ENCODE measurements at regions not wholly inside any gene's neighbourhood (a gene's known extent, or its start where the extent isn't known, plus 50 kb on each side); places are given as distances from the start of the nearest gene placed in this dataset.

DNA sequence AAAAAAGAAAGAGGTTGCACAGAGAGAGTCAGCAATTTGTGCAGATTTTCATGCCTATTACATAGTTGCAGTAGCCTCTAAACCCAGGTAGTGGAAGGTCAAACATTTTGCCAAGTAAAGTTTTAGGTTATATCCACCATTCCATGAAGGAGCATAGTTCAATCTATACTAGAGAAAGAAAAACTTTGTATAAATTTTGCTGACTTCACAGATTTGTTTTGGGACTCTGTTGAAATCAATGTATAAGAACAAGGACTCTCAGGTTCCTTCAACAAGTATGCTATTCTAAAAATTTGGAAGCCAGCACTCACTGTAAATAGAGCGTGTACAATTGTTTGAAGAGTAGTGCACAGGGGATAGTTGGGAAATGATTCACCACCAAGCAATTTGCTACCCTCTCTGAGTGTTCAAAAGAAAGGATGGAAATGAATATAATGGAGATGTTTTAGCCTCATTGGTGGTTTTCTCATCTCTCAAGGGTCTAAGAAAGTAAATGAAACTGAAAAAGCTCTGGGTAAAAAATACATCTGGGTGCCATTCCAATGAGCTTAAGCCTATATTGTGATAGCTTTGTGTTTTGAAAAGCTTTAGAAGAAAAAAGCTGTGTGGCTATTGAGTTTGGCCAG is 508.4 kb upstream of the LUZP2 start:
- H3K4me3 ChIP-seq (ENCODE audit: low read depth, low read length), result no peak overlapping the region
- no peak for DNase-seq (ENCODE audit: low read depth)
- TF ChIP-seq, protein P1, sequence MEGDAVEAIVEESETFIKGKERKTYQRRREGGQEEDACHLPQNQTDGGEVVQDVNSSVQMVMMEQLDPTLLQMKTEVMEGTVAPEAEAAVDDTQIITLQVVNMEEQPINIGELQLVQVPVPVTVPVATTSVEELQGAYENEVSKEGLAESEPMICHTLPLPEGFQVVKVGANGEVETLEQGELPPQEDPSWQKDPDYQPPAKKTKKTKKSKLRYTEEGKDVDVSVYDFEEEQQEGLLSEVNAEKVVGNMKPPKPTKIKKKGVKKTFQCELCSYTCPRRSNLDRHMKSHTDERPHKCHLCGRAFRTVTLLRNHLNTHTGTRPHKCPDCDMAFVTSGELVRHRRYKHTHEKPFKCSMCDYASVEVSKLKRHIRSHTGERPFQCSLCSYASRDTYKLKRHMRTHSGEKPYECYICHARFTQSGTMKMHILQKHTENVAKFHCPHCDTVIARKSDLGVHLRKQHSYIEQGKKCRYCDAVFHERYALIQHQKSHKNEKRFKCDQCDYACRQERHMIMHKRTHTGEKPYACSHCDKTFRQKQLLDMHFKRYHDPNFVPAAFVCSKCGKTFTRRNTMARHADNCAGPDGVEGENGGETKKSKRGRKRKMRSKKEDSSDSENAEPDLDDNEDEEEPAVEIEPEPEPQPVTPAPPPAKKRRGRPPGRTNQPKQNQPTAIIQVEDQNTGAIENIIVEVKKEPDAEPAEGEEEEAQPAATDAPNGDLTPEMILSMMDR (IDR thresholded peaks at IDR 0.05; ENCODE audit: insufficient read depth, low read depth, low read length, missing control alignments), result no peak

- no peak for DNase-seq (ENCODE audit: low read depth)
- TF ChIP-seq, protein P1 (IDR thresholded peaks at IDR 0.05; ENCODE audit: insufficient read depth, low read depth, low read length, missing control alignments), result no peak
Observed at GRCh38 chr11:23990346-23991164, 506.3 kb upstream of the LUZP2 start.

GRCh38 chr11:23991165-23991539 is 505.7 kb upstream of the LUZP2 start:
- no peak overlapping the region for H3K4me3 ChIP-seq (ENCODE audit: low read depth, low read length)
- TF ChIP-seq, protein P1 (IDR thresholded peaks at IDR 0.05; ENCODE audit: insufficient read depth, low read depth, low read length, missing control alignments), result no peak
- no peak for DNase-seq (ENCODE audit: low read depth)

More at GRCh38 chr11:23990346-23991164, 506.3 kb upstream of the LUZP2 start:
- no peak overlapping the region for H3K4me3 ChIP-seq (ENCODE audit: low read depth, low read length)

GRCh38 chr11:23995891-23996290 is 501.0 kb upstream of the LUZP2 start:
- H3K4me3 ChIP-seq (ENCODE audit: low read depth, low read length), result no peak overlapping the region
- TF ChIP-seq, protein P1 (IDR thresholded peaks at IDR 0.05; ENCODE audit: insufficient read depth, low read depth, low read length, missing control alignments), result no peak
- no peak for DNase-seq (ENCODE audit: low read depth)

DNA sequence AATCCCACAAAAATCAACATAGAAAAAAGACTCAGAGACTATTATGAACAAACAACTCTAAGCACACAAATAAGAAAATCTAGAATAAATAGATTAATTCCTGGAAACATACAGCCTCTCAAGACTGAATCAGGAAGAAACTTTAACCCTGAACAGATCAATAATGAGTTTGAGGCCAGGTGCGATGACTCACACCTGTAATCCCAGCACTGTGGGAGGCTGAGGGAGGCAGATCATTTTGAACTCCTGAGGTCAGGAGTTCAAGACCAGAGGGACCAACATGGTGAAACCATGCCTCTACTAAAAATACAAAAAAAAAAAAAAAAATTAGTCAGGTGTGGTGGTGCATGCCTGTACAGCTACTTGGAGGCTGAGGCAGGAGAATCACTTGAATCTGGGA is 499.5 kb upstream of the LUZP2 start:
- TF ChIP-seq, protein P1 (IDR thresholded peaks at IDR 0.05; ENCODE audit: insufficient read depth, low read depth, low read length, missing control alignments), result no peak
- DNase-seq (ENCODE audit: low read depth), result no peak
- H3K4me3 ChIP-seq (ENCODE audit: low read depth, low read length), result no peak overlapping the region

GRCh38 chr11:24005202-24005876 is 491.5 kb upstream of the LUZP2 start:
- no peak for DNase-seq (ENCODE audit: low read depth)
- TF ChIP-seq, protein P1 (IDR thresholded peaks at IDR 0.05; ENCODE audit: insufficient read depth, low read depth, low read length, missing control alignments), result no peak
- H3K4me3 ChIP-seq (ENCODE audit: low read depth, low read length), result no peak overlapping the region

Data from GM12865 (cell line).